OCI-LY7 (cell line): ENCODE measurements at regions not wholly inside any gene's neighbourhood (a gene's known extent, or its start where the extent isn't known, plus 50 kb on each side); places are given as distances from the start of the nearest gene placed in this dataset.

Experiments used
- BruUV-seq: library from RNA; stranded (reverse); fragments of 400-500 nt; replicated peaks from 2 replicates; lab custom pipeline; 2021; lab: Mats Ljungman, UMichigan
- CTCF ChIA-PET: fragments of 300-600 bp; sonication (Branson Sonifier 250); formaldehyde crosslinking; loops from one replicate; lab custom pipeline; 2022; ENCODE audit warnings: antibody characterized with exemption; ENCODE audit not compliant: unreplicated experiment; lab: Charles Lee
- POLR2A ChIA-PET: fragments of 300-600 bp; sonication (Branson Sonifier 250); formaldehyde crosslinking; loops from one replicate; lab custom pipeline; 2022; ENCODE audit warnings: antibody characterized with exemption; lab: Charles Lee
- DNase-seq: peaks from one replicate; pipeline ENCODE4 v3.0.0-alpha.2; 2015; ENCODE audit warnings: low spot score
- H2AFZ ChIP-seq: fragments of 200-600 bp; sonication (generic), shearing (Covaris generic); 2 replicates; pipeline ENCODE4 v1.6.1; 2014; ENCODE audit warnings: mild to moderate bottlenecking, antibody characterized with exemption, low read length, moderate library complexity
- H3K27ac ChIP-seq: fragments of 200-600 bp; sonication (generic); 2 replicates; pipeline ENCODE4 v1.5.1; 2014; ENCODE audit warnings: mixed run types, low read depth, mild to moderate bottlenecking, moderate library complexity, low read length, inconsistent platforms; ENCODE audit not compliant: poor library complexity, severe bottlenecking
- H3K36me3 ChIP-seq: fragments of 200-600 bp; sonication (generic); 2 replicates; pipeline ENCODE4 v1.6.1; 2014; ENCODE audit warnings: mild to moderate bottlenecking, antibody characterized with exemption, low read length, moderate library complexity, mixed read lengths; ENCODE audit not compliant: insufficient read depth
- H3K4me1 ChIP-seq: fragments of 200-600 bp; sonication (generic); 2 replicates; pipeline ENCODE4 v1.5.1; 2014; ENCODE audit warnings: mild to moderate bottlenecking, low read length; ENCODE audit not compliant: insufficient read depth, poor library complexity, severe bottlenecking
- H3K4me2 ChIP-seq: fragments of 200-600 bp; sonication (generic); 2 replicates; pipeline ENCODE4 v1.6.1; 2014; ENCODE audit warnings: mild to moderate bottlenecking, low read length
- H3K4me3 ChIP-seq: fragments of 200-600 bp; sonication (generic); 2 replicates; pipeline ENCODE4 v1.5.1; 2014; ENCODE audit warnings: mild to moderate bottlenecking, low read depth, low read length; ENCODE audit not compliant: poor library complexity, severe bottlenecking
- H3K79me2 ChIP-seq: fragments of 200-600 bp; sonication (generic); 2 replicates; pipeline ENCODE4 v1.6.1; 2016; ENCODE audit warnings: low read depth, mild to moderate bottlenecking, low read length, moderate library complexity, mixed read lengths; ENCODE audit not compliant: insufficient read depth
- H3K9me2 ChIP-seq: fragments of 200-600 bp; sonication (generic); 2 replicates; pipeline ENCODE4 v1.6.1; 2016; ENCODE audit warnings: mild to moderate bottlenecking, low read length, mixed read lengths; ENCODE audit not compliant: insufficient read depth
- H3K9me3 ChIP-seq: fragments of 200-600 bp; sonication (generic); 2 replicates; pipeline ENCODE4 v1.6.1; 2014; ENCODE audit warnings: mild to moderate bottlenecking, mixed run types, low read length, mixed read lengths
- H4K20me1 ChIP-seq: fragments of 200-600 bp; sonication (generic); 2 replicates; pipeline ENCODE4 v1.6.1; 2014; ENCODE audit warnings: mild to moderate bottlenecking, antibody characterized with exemption, low read length, moderate library complexity, mixed read lengths; ENCODE audit not compliant: insufficient read depth
- CTCF ChIP-seq: fragments of 200-600 bp; sonication (generic); conservative IDR thresholded peaks from 2 replicates; pipeline ENCODE4 v1.5.1; 2014; ENCODE audit warnings: mild to moderate bottlenecking, antibody characterized with exemption, low read length, moderate library complexity, mixed read lengths
- EZH2phosphoT487 ChIP-seq: fragments of 200-600 bp; sonication (generic); IDR thresholded peaks from 2 replicates; pipeline ENCODE4 v1.6.1; 2018; ENCODE audit warnings: low read depth, borderline replicate concordance, mild to moderate bottlenecking, mixed run types, antibody characterized with exemption, low read length, moderate library complexity, mixed read lengths
- intact Hi-C: fragments of 100-400 bp; cut with micrococcal nuclease; formaldehyde crosslinking; loops from one replicate; pipeline ENCODE4 v1.10.0; 2022; ENCODE audit not compliant: unreplicated experiment

- CTCF ChIA-PET: no interaction called here
- TF ChIP-seq CTCF (no peak), EZH2phosphoT487 (no peak)
- no peak overlapping the region for H3K4me2 ChIP-seq
- H4K20me1 ChIP-seq: no peaks in the 10 kb centered on the region
- H3K36me3 ChIP-seq: no peaks in the 10 kb centered on the region
- H3K9me2 ChIP-seq: no peaks in the 10 kb centered on the region
- H3K4me1 ChIP-seq: no peaks in the 10 kb centered on the region
- no peak overlapping the region for H3K4me3 ChIP-seq
- no peaks in the 10 kb centered on the region for H3K79me2 ChIP-seq
- DNase-seq: no peak
- H2AFZ ChIP-seq: no peak overlapping the region
- no peak overlapping the region for H3K27ac ChIP-seq
- intact Hi-C loops: no loop called here
- POLR2A ChIA-PET: interaction anchor here (0.5 to 0.9 kb wide), 3 partner anchors 26 to 1397 kb away, joined by 3 to 4 read pairs (median 3); no protein-coding TSS in a partner anchor
- BruUV-seq: no TSS peak
- H3K9me3 ChIP-seq: no peaks in the 10 kb centered on the region
These were observed 122.0 kb upstream of the FRMD6 start for GRCh38 chr14:51529736-51530135.

GRCh38 chr14:51533160-51533559 lies 118.5 kb upstream of the FRMD6 start:
- no peak overlapping the region for H2AFZ ChIP-seq
- intact Hi-C loops: no loop called here
- no peaks in the 10 kb centered on the region for H3K9me3 ChIP-seq
- H3K4me2 ChIP-seq: no peak overlapping the region
- TF ChIP-seq CTCF (no peak), EZH2phosphoT487 (no peak)
- no peak overlapping the region for H3K27ac ChIP-seq
- no peak for DNase-seq
- CTCF ChIA-PET: no interaction called here
- no TSS peak for BruUV-seq
- no peaks in the 10 kb centered on the region for H4K20me1 ChIP-seq
- no peaks in the 10 kb centered on the region for H3K79me2 ChIP-seq
- no peak overlapping the region for H3K4me3 ChIP-seq
- H3K9me2 ChIP-seq: no peaks in the 10 kb centered on the region
- no peaks in the 10 kb centered on the region for H3K4me1 ChIP-seq
- no peaks in the 10 kb centered on the region for H3K36me3 ChIP-seq
- POLR2A ChIA-PET: interaction anchor here (0.6 to 1.3 kb wide), 2 partner anchors 11 to 32 kb away, joined by 3 to 5 read pairs; no protein-coding TSS in a partner anchor

- ChIA-PET CTCF (no interaction called here), POLR2A (interaction anchor here (1.3 to 1.6 kb wide), 2 partner anchors 12 kb away, joined by 3 to 5 read pairs; no protein-coding TSS in a partner anchor)
- DNase-seq: no peak
- Histone ChIP-seq H3K4me3 (no peak overlapping the region), H2AFZ (no peak overlapping the region), H3K79me2 (no peaks in the 10 kb centered on the region), H3K9me3 (no peaks in the 10 kb centered on the region), H3K9me2 (no peaks in the 10 kb centered on the region), H3K4me2 (no peak overlapping the region), H4K20me1 (no peaks in the 10 kb centered on the region), H3K4me1 (no peaks in the 10 kb centered on the region), H3K36me3 (no peaks in the 10 kb centered on the region), H3K27ac (no peak overlapping the region)
- no TSS peak for BruUV-seq
- TF ChIP-seq EZH2phosphoT487: no peak
- intact Hi-C loops: no loop called here
These were observed 117.7 kb upstream of the FRMD6 start for GRCh38 chr14:51533872-51534553.
